GM12878 (cell line): ENCODE measurements at regions not wholly inside any gene's neighbourhood (a gene's known extent, or its start where the extent isn't known, plus 50 kb on each side); places are given as distances from the start of the nearest gene placed in this dataset.

ENCODE experiments used
- ATAC-seq: fragments of 200-7000 bp; cut with Tn5 transposase; 3 replicates; pipeline ENCODE4 v1.9.1; 2020; ENCODE audit warnings: mild to moderate bottlenecking, moderate library complexity
- BruUV-seq: library from RNA; stranded (reverse); fragments of 400-500 nt; replicated peaks from 2 replicates; lab custom pipeline; 2021; lab: Mats Ljungman, UMichigan
- CTCF ChIA-PET: fragments of 300-600 bp; sonication (Branson Sonifier 250); formaldehyde crosslinking; extraction: SDS; loops from one replicate; lab custom pipeline; 2021; ENCODE audit warnings: inconsistent platforms; lab: Yijun Ruan, JAX
- POLR2A ChIA-PET: fragments of 350-600 bp; formaldehyde crosslinking; extraction: SDS; loops from one replicate; lab custom pipeline; 2021; ENCODE audit warnings: inconsistent platforms; lab: Charles Lee
- RAD21 ChIA-PET: fragments of 300-600 bp; sonication (Branson Sonifier 250); formaldehyde crosslinking; loops from one replicate; lab custom pipeline; 2023; ENCODE audit warnings: antibody characterized with exemption; ENCODE audit not compliant: unreplicated experiment; lab: Charles Lee
- SMC1A ChIA-PET: fragments of 300-600 bp; sonication (Branson Sonifier 250); formaldehyde crosslinking; loops from one replicate; lab custom pipeline; 2023; ENCODE audit not compliant: unreplicated experiment, uncharacterized antibody; lab: Charles Lee
- DNase-seq: peaks from one replicate; pipeline ENCODE4 v3.0.0-alpha.2; 2011; ENCODE audit warnings: low read depth, low spot score
- FAIRE-seq: peaks from 3 replicates; lab custom pipeline; 2011; peaks lifted over from hg19 to GRCh38; lab: Jason Lieb, UNC
- H2AFZ ChIP-seq: 2 replicates; pipeline ENCODE4 v1.6.0; 2011; ENCODE audit warnings: low read depth, low read length, control low read depth; ENCODE audit not compliant: control insufficient read depth
- H3K27ac ChIP-seq: 2 replicates; pipeline ENCODE4 v1.5.1; 2011; ENCODE audit warnings: control low read depth; ENCODE audit not compliant: control insufficient read depth, insufficient read depth
- H3K27me3 ChIP-seq, 2 experiments: replicated peaks in 1 of 2; 2 replicates each; pipeline versions ENCODE4 v1.6.0 to v1.6.1; 2011; ENCODE audit warnings: low read length in 1 of 2; ENCODE audit not compliant: control insufficient read depth in 2 of 2, insufficient read depth in 2 of 2
- H3K36me3 ChIP-seq, 2 experiments: 2 replicates each; pipeline ENCODE4 v1.5.1; 2011; ENCODE audit warnings: low read length in 1 of 2; ENCODE audit not compliant: control insufficient read depth in 2 of 2, insufficient read depth in 2 of 2
- H3K4me1 ChIP-seq: 2 replicates; pipeline ENCODE4 v1.6.1; 2011; ENCODE audit warnings: mild to moderate bottlenecking, low read length, moderate library complexity, mixed read lengths; ENCODE audit not compliant: control insufficient read depth, insufficient read depth
- H3K4me2 ChIP-seq: 2 replicates; pipeline ENCODE4 v1.6.0; 2011; ENCODE audit warnings: control low read depth; ENCODE audit not compliant: control insufficient read depth, insufficient read depth
- H3K4me3 ChIP-seq: fragments of 200-600 bp; sonication (generic); 2 replicates; pipeline ENCODE4 v1.5.1; 2016
- H3K79me2 ChIP-seq: 2 replicates; pipeline ENCODE4 v1.6.0; 2011; ENCODE audit warnings: low read length; ENCODE audit not compliant: control insufficient read depth, insufficient read depth
- H3K9ac ChIP-seq: 2 replicates; pipeline ENCODE4 v1.8.0; 2011; ENCODE audit warnings: low read length, control low read depth, mixed read lengths; ENCODE audit not compliant: control insufficient read depth, insufficient read depth
- H3K9me3 ChIP-seq: replicated peaks from 3 replicates; pipeline ENCODE4 v1.5.1; 2011; ENCODE audit warnings: mild to moderate bottlenecking, low read length; ENCODE audit not compliant: control insufficient read depth, insufficient read depth
- H4K20me1 ChIP-seq: 2 replicates; pipeline ENCODE4 v1.6.0; 2011; ENCODE audit not compliant: control insufficient read depth, insufficient read depth
- BCLAF1 ChIP-seq: fragments of 450-650 bp; IDR thresholded peaks from 2 replicates; pipeline ENCODE4 v1.6.1; 2017; ENCODE audit warnings: antibody characterized with exemption, mild to moderate bottlenecking, moderate library complexity
- BHLHE40 ChIP-seq, 2 experiments: fragments of 450-650 bp in 1 of 2; IDR thresholded peaks; 2 replicates each; pipeline ENCODE4 v1.6.1; 2011 to 2017; ENCODE audit warnings: low read depth in 2 of 2, borderline replicate concordance in 1 of 2, improper control_type of control experiment in 1 of 2, low read length in 1 of 2, mild to moderate bottlenecking in 1 of 2
- GABPA ChIP-seq: IDR thresholded peaks from 2 replicates; pipeline ENCODE4 v1.6.1; 2014; ENCODE audit warnings: antibody characterized with exemption, low read depth, mild to moderate bottlenecking, inconsistent platforms
- HDAC2 ChIP-seq: fragments of 200-600 bp; sonication (generic); IDR thresholded peaks from 2 replicates; pipeline ENCODE4 v1.6.1; 2017
- MEF2A ChIP-seq: IDR thresholded peaks from 2 replicates; pipeline ENCODE4 v1.6.1; 2011; ENCODE audit warnings: low read depth, mild to moderate bottlenecking, low read length, moderate library complexity; ENCODE audit not compliant: insufficient read depth
- NRF1 ChIP-seq: conservative IDR thresholded peaks from 2 replicates; pipeline ENCODE4 v1.6.1; 2011; ENCODE audit warnings: mild to moderate bottlenecking, low read depth, low read length, improper control_type of control experiment
- SREBF1 ChIP-seq: IDR thresholded peaks from 2 replicates; pipeline ENCODE4 v1.6.1; 2012; ENCODE audit warnings: mild to moderate bottlenecking, low read length
- WGBS: methylation state at CpG from one replicate; pipeline ENCODE4 v1.1.6; 2016; ENCODE audit warnings: low lambda C conversion rate; ENCODE audit not compliant: insufficient replicate concordance, insufficient coverage; ENCODE audit errors: missing lambda C conversion rate; 5-methylcytosine and 5-hydroxymethylcytosine counted together
- in situ Hi-C: fragments of 300-500 bp; cut with MboI; formaldehyde crosslinking; loops from 9 replicates; pipeline ENCODE4 v1.14.3; 2018; ENCODE audit warnings: mixed read lengths
- intact Hi-C: fragments of 100-400 bp; cut with micrococcal nuclease; formaldehyde crosslinking; loops from one replicate; pipeline ENCODE4 v1.14.2; 2022; ENCODE audit not compliant: unreplicated experiment
- TF ChIP-seq, protein P1 (sequence below): IDR thresholded peaks from 2 replicates; pipeline ENCODE4 v1.6.1; 2012; ENCODE audit warnings: mild to moderate bottlenecking, low read depth, low read length
- TF ChIP-seq, protein P2 (sequence below): fragments of 450-650 bp; formaldehyde crosslinking; IDR thresholded peaks from 2 replicates; pipeline ENCODE4 v1.5.0; 2022; ENCODE audit warnings: mild to moderate bottlenecking, missing genetic modification characterization

DNA sequence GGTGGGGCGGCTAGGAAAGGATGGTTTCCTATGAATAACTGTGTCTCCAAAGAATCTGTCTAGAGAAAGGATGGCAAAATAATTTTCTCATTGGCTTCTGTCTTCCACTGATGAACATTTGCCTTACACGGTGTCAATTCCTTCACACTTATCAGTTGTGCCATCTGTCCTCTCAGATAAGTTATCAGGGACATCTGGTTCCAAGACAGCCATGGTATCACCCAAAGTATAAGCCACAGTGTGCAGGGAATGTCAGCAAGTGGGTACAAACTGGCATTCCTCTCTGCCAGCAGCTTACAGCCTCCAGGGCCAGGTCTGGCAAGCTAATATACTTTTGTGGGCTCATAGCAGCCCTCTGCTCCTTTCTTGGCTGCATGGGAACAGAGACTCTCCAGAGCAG lies 1092.0 kb downstream of the EFNA5 start (continued):
- TF ChIP-seq MEF2A: no peak
- TF ChIP-seq, all 136 proteins: peak for 0

GRCh38 chr5:106574820-106575219 lies 1095.9 kb downstream of the EFNA5 start:
- WGBS: 71% methylated on average over 8 of the region's 8 CpGs
- TF ChIP-seq SREBF1 (no peak), GABPA (no peak), NRF1 (no peak), BCLAF1 (no peak), BHLHE40 (IDR thresholded peaks at IDR 0.05; ENCODE audit: borderline replicate concordance in 1 of 2, low read depth in 2 of 2, low read length in 1 of 2) (no peak), HDAC2 (no peak)
- TF ChIP-seq, protein P1, sequence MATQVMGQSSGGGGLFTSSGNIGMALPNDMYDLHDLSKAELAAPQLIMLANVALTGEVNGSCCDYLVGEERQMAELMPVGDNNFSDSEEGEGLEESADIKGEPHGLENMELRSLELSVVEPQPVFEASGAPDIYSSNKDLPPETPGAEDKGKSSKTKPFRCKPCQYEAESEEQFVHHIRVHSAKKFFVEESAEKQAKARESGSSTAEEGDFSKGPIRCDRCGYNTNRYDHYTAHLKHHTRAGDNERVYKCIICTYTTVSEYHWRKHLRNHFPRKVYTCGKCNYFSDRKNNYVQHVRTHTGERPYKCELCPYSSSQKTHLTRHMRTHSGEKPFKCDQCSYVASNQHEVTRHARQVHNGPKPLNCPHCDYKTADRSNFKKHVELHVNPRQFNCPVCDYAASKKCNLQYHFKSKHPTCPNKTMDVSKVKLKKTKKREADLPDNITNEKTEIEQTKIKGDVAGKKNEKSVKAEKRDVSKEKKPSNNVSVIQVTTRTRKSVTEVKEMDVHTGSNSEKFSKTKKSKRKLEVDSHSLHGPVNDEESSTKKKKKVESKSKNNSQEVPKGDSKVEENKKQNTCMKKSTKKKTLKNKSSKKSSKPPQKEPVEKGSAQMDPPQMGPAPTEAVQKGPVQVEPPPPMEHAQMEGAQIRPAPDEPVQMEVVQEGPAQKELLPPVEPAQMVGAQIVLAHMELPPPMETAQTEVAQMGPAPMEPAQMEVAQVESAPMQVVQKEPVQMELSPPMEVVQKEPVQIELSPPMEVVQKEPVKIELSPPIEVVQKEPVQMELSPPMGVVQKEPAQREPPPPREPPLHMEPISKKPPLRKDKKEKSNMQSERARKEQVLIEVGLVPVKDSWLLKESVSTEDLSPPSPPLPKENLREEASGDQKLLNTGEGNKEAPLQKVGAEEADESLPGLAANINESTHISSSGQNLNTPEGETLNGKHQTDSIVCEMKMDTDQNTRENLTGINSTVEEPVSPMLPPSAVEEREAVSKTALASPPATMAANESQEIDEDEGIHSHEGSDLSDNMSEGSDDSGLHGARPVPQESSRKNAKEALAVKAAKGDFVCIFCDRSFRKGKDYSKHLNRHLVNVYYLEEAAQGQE: no peak
- TF ChIP-seq, protein P2, sequence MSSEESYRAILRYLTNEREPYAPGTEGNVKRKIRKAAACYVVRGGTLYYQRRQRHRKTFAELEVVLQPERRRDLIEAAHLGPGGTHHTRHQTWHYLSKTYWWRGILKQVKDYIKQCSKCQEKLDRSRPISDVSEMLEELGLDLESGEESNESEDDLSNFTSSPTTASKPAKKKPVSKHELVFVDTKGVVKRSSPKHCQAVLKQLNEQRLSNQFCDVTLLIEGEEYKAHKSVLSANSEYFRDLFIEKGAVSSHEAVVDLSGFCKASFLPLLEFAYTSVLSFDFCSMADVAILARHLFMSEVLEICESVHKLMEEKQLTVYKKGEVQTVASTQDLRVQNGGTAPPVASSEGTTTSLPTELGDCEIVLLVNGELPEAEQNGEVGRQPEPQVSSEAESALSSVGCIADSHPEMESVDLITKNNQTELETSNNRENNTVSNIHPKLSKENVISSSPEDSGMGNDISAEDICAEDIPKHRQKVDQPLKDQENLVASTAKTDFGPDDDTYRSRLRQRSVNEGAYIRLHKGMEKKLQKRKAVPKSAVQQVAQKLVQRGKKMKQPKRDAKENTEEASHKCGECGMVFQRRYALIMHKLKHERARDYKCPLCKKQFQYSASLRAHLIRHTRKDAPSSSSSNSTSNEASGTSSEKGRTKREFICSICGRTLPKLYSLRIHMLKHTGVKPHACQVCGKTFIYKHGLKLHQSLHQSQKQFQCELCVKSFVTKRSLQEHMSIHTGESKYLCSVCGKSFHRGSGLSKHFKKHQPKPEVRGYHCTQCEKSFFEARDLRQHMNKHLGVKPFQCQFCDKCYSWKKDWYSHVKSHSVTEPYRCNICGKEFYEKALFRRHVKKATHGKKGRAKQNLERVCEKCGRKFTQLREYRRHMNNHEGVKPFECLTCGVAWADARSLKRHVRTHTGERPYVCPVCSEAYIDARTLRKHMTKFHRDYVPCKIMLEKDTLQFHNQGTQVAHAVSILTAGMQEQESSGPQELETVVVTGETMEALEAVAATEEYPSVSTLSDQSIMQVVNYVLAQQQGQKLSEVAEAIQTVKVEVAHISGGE (CRISPR knock-in tag): no peak

More at GRCh38 chr5:106574820-106575219, 1095.9 kb downstream of the EFNA5 start:
- no peak for DNase-seq
- ChIA-PET POLR2A (no interaction called here), RAD21 (no interaction called here), SMC1A (no interaction called here), CTCF (no interaction called here)
- no peak for FAIRE-seq
- no peak overlapping the region for H3K4me2 ChIP-seq
- no peak overlapping the region for H3K9ac ChIP-seq
- intact Hi-C loops: no loop called here
- no peak overlapping the region for H2AFZ ChIP-seq
- no peaks in the 10 kb centered on the region for H3K4me1 ChIP-seq
- no peaks in the 10 kb centered on the region for H3K36me3 ChIP-seq
- BruUV-seq: no TSS peak
- ATAC-seq: no peak
- H4K20me1 ChIP-seq: no peaks in the 10 kb centered on the region
- H3K27me3 ChIP-seq: no peaks in the 10 kb centered on the region
- in situ Hi-C loops: no loop called here
- no peaks in the 10 kb centered on the region for H3K9me3 ChIP-seq
- H3K4me3 ChIP-seq: no peak overlapping the region
- no peaks in the 10 kb centered on the region for H3K79me2 ChIP-seq
- no peak overlapping the region for H3K27ac ChIP-seq
